K562 (cell line): ENCODE measurements at regions not wholly inside any gene's neighbourhood (a gene's known extent, or its start where the extent isn't known, plus 50 kb on each side); places are given as distances from the start of the nearest gene placed in this dataset.

Experiments
- ATF1 ChIP-seq, 2 experiments: fragments of 450-650 bp in 1 of 2; IDR thresholded peaks; 2 replicates each; pipeline ENCODE4 v1.6.1; 2016; ENCODE audit warnings: missing compliant biosample characterization in 1 of 2, missing genetic modification characterization in 1 of 2
- CHD1 ChIP-seq: fragments of 200-600 bp; sonication (generic); IDR thresholded peaks from one replicate; pipeline ENCODE4 v1.6.1; 2012; ENCODE audit warnings: mild to moderate bottlenecking, moderate library complexity, low read length, inconsistent platforms
- E4F1 ChIP-seq: fragments of 250-450 bp; sonication (Bioruptor Pico); IDR thresholded peaks from 2 replicates; pipeline ENCODE4 v1.5.0; 2021; ENCODE audit warnings: mild to moderate bottlenecking, borderline replicate concordance
- GABPB2 ChIP-seq: fragments of 250-450 bp; sonication (Bioruptor Pico); conservative IDR thresholded peaks from 2 replicates; pipeline ENCODE4 v1.5.1; 2021; ENCODE audit warnings: mild to moderate bottlenecking
- GTF2A2 ChIP-seq: IDR thresholded peaks from 2 replicates; pipeline ENCODE4 v1.6.1; 2016; ENCODE audit warnings: mild to moderate bottlenecking, missing genetic modification characterization, missing compliant biosample characterization
- HES1 ChIP-seq: fragments of 450-650 bp; IDR thresholded peaks from 2 replicates; pipeline ENCODE4 v1.6.1; 2016; ENCODE audit warnings: low read depth, mild to moderate bottlenecking, moderate library complexity
- MYNN ChIP-seq, 2 experiments: sonication (generic); formaldehyde crosslinking in 1 of 2; IDR thresholded peaks; 2 replicates each; pipeline versions ENCODE4 v1.5.0 to v1.6.1; 2016 to 2020; ENCODE audit warnings: antibody characterized with exemption in 1 of 2, missing genetic modification reagents in 1 of 2
- NR2C1 ChIP-seq, 2 experiments: fragments of 450-650 bp; IDR thresholded peaks; 2 replicates each; pipeline ENCODE4 v1.6.1; 2017; ENCODE audit warnings: mild to moderate bottlenecking in 2 of 2, antibody characterized with exemption in 1 of 2, inconsistent platforms in 1 of 2, missing compliant biosample characterization in 1 of 2, missing genetic modification characterization in 1 of 2
- NUFIP1 ChIP-seq: fragments of 450-650 bp; IDR thresholded peaks from 2 replicates; pipeline ENCODE4 v1.6.1; 2018; ENCODE audit not compliant: partially characterized antibody
- PREB ChIP-seq: sonication (generic); formaldehyde crosslinking; IDR thresholded peaks from 2 replicates; pipeline ENCODE4 v1.8.1; 2023; ENCODE audit warnings: mild to moderate bottlenecking, missing genetic modification reagents
- RBBP5 ChIP-seq: fragments of 200-600 bp; sonication (generic); IDR thresholded peaks from 2 replicates; pipeline ENCODE4 v1.6.1; 2012; ENCODE audit warnings: borderline replicate concordance, mild to moderate bottlenecking, low read length, control low read depth, inconsistent platforms; ENCODE audit not compliant: insufficient read depth, poor library complexity, severe bottlenecking
- RBM39 ChIP-seq: fragments of 200-400 bp; formaldehyde crosslinking; optimal IDR thresholded peaks from 2 replicates; pipeline ENCODE3; 2018; ENCODE audit warnings: low read depth, low read length
- TCF7L2 ChIP-seq: fragments of 150-350 bp; IDR thresholded peaks from 2 replicates; pipeline ENCODE4 v1.6.1; 2016; ENCODE audit warnings: low read depth, mild to moderate bottlenecking, low read length, moderate library complexity
- WHSC1 ChIP-seq: IDR thresholded peaks from one replicate; pipeline ENCODE4 v1.6.1; 2012; ENCODE audit warnings: low read length, control low read depth, inconsistent platforms
- ZBTB2 ChIP-seq: fragments of 450-650 bp; IDR thresholded peaks from 2 replicates; pipeline ENCODE4 v1.6.1; 2016; ENCODE audit warnings: antibody characterized with exemption
- ZBTB9 ChIP-seq: fragments of 450-650 bp; formaldehyde crosslinking; IDR thresholded peaks from 2 replicates; pipeline ENCODE4 v1.4.0; 2020; ENCODE audit warnings: mild to moderate bottlenecking, moderate library complexity
- ZFP36 ChIP-seq: fragments of 150-350 bp; IDR thresholded peaks from 2 replicates; pipeline ENCODE4 v1.6.1; 2018; ENCODE audit warnings: low read length, low read depth; ENCODE audit not compliant: partially characterized antibody
- ZKSCAN8 ChIP-seq: fragments of 200-800 bp; sonication (Bioruptor generic); IDR thresholded peaks from 2 replicates; pipeline ENCODE4 v1.6.1; 2016; ENCODE audit warnings: missing genetic modification characterization, missing compliant biosample characterization
- ZNF134 ChIP-seq: fragments of 250-450 bp; sonication (Bioruptor Pico); conservative IDR thresholded peaks from 2 replicates; pipeline ENCODE4 v1.4.0; 2020
- ZNF212 ChIP-seq: fragments of 450-650 bp; formaldehyde crosslinking; IDR thresholded peaks from 2 replicates; pipeline ENCODE4 v1.4.0; 2020; ENCODE audit warnings: mild to moderate bottlenecking
- ZNF436 ChIP-seq: fragments of 250-450, 450-650 bp; sonication (Bioruptor Pico); formaldehyde crosslinking; IDR thresholded peaks from 2 replicates; pipeline ENCODE4 v1.7.0; 2020; ENCODE audit warnings: mild to moderate bottlenecking
- ZNF589 ChIP-seq: fragments of 200-800 bp; sonication (Bioruptor generic); IDR thresholded peaks from 2 replicates; pipeline ENCODE4 v1.6.1; 2016; ENCODE audit warnings: low read depth, missing genetic modification characterization, missing compliant biosample characterization

GRCh38 chr4:159042097-159042605 is 60.7 kb upstream of the RAPGEF2 start (continued):
- no peak for TF ChIP-seq ATF1 (CRISPR knock-in tag; IDR thresholded peaks at IDR 0.05)
- no peak for TF ChIP-seq ATF1 (tag; IDR thresholded peaks at IDR 0.05)
- TF ChIP-seq CHD1, result no peak
- TF ChIP-seq ZFP36, result peak; percentile 38
- no peak for TF ChIP-seq E4F1 (CRISPR knock-in tag)
- TF ChIP-seq RBM39, result no peak
- peak; percentile 65; the same call in 1 of the 2 replicates for TF ChIP-seq ZBTB2
- TF ChIP-seq ZBTB9 (CRISPR knock-in tag), result no peak
- TF ChIP-seq WHSC1, result no peak
- TF ChIP-seq RBBP5, result peak; percentile 35
- TF ChIP-seq MYNN (IDR thresholded peaks at IDR 0.05), result peak; percentile 75; the same call in 1 of the 2 replicates
- TF ChIP-seq MYNN (CRISPR knock-in tag; IDR thresholded peaks at IDR 0.05), result no peak
- TF ChIP-seq ZNF134, result no peak
- no peak for TF ChIP-seq PREB (CRISPR knock-in tag)
- TF ChIP-seq GABPB2 (CRISPR knock-in tag), result no peak
- TF ChIP-seq HES1, result 0 out of 2 replicates have a peak, but pooled peaks have one; percentile 52
- TF ChIP-seq NR2C1 (IDR thresholded peaks at IDR 0.05), result 0 out of 2 replicates have a peak, but pooled peaks have one; percentile 37
- TF ChIP-seq NR2C1 (tag; IDR thresholded peaks at IDR 0.05), result no peak
- no peak for TF ChIP-seq TCF7L2
- no peak; the same call in 1 of the 2 replicates for TF ChIP-seq ZKSCAN8 (CRISPR knock-in tag)
- TF ChIP-seq ZNF212 (CRISPR knock-in tag), result no peak
- peak; percentile 28; the same call in 1 of the 2 replicates for TF ChIP-seq ZNF589 (CRISPR knock-in tag)
- TF ChIP-seq ZNF436 (CRISPR knock-in tag), result no peak
- TF ChIP-seq GTF2A2 (tag), result no peak
- no peak for TF ChIP-seq NUFIP1
